D721Med (cell line): ENCODE measurements at regions not wholly inside any gene's neighbourhood (a gene's known extent, or its start where the extent isn't known, plus 50 kb on each side); places are given as distances from the start of the nearest gene placed in this dataset.

Experiments used
- DNase-seq: peaks from one replicate; pipeline ENCODE4 v3.0.0; 2011; ENCODE audit warnings: low spot score; ENCODE audit not compliant: insufficient read length
- FAIRE-seq: peaks from 2 replicates; lab custom pipeline; 2011; peaks lifted over from hg19 to GRCh38; lab: Jason Lieb, UNC
- CTCF ChIP-seq: IDR thresholded peaks from 2 replicates; pipeline ENCODE4 v1.5.1; 2012; ENCODE audit warnings: mild to moderate bottlenecking, control low read depth; ENCODE audit not compliant: insufficient read depth; ENCODE audit errors: missing control alignments

GRCh38 chr15:70254311-70254869 lies 156.7 kb upstream of the TLE3 start:
- DNase-seq = no peak
- TF ChIP-seq CTCF = no peak
- FAIRE-seq = no peak

DNA sequence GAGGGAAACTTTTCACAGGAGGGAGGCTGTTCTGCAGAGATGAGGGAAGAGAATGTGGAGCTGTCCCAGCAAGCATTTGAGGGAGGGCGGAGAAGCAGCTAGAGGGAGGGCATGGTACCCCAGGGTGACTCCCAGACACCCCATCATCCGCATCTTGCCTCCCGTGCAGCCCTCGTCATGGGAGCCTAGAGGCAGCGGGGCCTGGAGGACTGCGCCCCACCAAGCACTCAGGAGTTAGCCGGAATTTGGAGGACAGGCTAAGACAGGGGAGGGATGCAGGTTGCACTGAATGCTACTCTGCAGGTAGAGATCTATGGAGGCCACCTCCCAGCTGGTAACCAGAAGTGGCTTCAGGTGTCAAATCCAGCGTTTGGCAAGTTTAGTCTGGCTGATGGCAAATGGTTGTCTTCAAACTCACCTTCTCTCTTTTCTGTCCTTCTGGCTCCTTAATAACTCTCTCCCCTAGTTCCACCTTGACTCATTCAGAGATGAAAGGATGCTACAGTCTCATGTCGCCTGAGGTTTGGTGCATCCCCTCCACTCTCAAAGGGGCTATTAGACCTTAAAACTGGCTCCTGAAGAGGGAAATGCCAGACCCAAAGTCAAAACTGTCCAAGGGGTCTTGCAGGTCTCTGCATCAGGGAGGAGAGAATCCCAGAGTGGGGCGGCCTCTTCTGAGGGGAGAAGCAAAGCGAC lies 155.9 kb upstream of the TLE3 start:
- no peak for TF ChIP-seq CTCF
- no peak for FAIRE-seq
- DNase-seq = no peak

GRCh38 chr15:70252951-70253320 lies 155.2 kb upstream of the TLE3 start:
- no peak for TF ChIP-seq CTCF
- DNase-seq (no peak), FAIRE-seq (no peak)

DNA sequence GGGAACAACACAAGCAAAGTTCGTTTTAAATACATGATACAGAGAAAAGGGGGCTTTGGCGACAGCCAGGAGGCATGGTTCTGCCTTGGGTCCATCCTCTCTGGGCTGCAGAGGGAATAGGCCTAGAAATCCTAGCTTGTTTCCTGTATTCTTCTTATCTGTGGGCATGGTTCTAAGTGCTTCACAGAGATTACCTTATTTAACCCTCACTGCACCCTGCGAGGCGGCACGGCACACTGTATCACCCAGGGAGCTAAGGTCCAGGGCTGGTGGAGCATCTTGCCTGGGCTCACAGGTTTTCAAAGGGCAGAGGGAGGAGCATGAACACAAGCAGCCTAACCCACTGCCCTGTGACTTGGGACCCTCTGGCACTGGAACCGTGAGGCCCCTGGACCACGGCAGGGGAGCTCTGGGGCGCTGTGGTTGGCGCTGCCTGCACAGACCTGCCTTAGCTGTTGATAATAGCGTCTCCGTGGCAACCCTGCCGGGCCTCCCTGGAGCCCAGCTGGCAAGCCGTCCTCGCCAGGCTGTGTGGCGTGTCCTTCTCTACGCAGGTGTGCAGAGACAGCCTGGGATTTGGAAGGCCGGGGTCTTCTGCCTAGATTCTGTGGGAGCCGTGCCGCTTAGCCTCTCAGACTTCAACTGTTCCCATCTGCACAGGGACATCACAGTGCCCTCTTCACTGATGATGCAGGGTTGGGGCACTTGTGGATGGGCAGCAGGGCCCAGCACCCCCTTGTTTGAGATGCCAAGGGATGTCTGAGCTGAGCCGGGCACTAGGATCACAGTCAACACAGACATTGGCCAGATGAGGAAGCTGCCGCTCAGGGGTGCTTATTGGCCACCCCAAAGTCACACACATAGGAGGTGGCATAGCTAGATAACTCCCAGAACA lies 154.6 kb upstream of the TLE3 start:
- FAIRE-seq (no peak), DNase-seq (no peak)
- no peak for TF ChIP-seq CTCF

- DNase-seq = no peak
- no peak for FAIRE-seq
- TF ChIP-seq CTCF = no peak
These were observed 153.7 kb upstream of the TLE3 start for GRCh38 chr15:70251246-70251990.

DNA sequence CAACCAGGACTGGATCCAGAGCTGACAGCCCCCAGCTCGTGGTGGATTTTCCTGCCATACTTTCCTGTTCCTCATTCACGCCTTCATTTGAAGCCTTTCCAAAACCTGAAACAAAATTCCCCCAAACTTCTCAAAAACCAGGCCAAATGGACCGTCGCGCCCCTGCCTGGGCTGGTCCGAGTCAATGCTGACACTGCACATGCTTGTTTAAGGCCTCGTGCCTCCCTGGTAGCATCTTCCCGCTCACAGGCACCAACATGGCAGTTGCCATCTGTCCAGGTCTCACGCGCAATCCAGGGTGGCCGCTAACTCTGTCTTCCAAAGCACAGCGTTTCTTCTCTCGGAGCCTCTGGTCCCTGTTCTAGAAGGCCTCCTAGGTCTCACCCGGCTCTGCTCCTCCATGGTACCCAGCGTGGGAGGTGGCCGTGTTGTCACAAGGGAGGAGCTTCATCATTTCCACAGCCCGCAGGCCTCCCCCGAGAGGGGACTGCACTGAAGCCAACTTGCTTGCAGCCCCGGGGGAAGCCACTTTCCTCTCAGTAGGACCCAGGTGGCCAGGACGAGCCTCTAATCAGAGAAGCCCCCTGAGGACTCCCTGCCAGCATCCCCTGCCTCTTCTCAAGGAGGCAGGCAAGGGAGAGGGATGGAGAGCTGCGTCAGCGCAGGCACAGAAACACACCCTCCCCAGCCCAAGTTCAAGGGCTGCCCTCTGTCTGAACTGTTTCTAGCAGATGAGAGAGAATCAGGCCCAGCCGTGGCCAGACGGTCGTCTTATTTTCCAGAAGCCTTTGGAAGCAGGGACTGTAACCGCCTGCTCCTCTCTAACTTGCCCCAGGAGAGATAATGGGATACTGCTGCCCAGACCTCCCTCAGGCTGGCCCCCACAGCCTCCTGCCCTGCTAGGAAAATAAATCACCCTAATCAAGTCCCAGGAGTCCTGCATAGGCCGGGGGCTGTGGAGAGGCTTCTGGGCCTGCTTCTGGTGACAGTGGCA lies 152.8 kb upstream of the TLE3 start:
- FAIRE-seq (no peak), DNase-seq (no peak)
- TF ChIP-seq CTCF = no peak
